Duodenal mucosa (tissue), 2 donors: ENCODE measurements at regions not wholly inside any gene's neighbourhood (a gene's known extent, or its start where the extent isn't known, plus 50 kb on each side); places are given as distances from the start of the nearest gene placed in this dataset.
"Not testable (repeated sequence)": the region's sequence is repeated elsewhere in the genome, so short reads cannot be mapped to it uniquely, and the experiment has no call there.

Source experiments
- H3K27ac ChIP-seq: one replicate; pipeline ENCODE4 v1.7.0; 2013; ENCODE audit warnings: low read depth, low read length
- H3K27me3 ChIP-seq, 2 donors: one replicate each; pipeline ENCODE4 v1.7.0; 2013; ENCODE audit warnings: low read length in 2 of 2, control low read depth in 1 of 2; ENCODE audit not compliant: insufficient read depth in 2 of 2, control insufficient read depth in 1 of 2
- H3K36me3 ChIP-seq, 2 donors: one replicate each; pipeline ENCODE4 v1.7.0; 2013; ENCODE audit warnings: low read length in 2 of 2, control low read depth in 1 of 2; ENCODE audit not compliant: insufficient read depth in 2 of 2, control insufficient read depth in 1 of 2
- H3K4me1 ChIP-seq, 2 donors: one replicate each; pipeline ENCODE4 v1.7.0; 2013; ENCODE audit warnings: low read length in 2 of 2, control low read depth in 1 of 2; ENCODE audit not compliant: insufficient read depth in 2 of 2, control insufficient read depth in 1 of 2
- H3K4me3 ChIP-seq, 2 donors: one replicate each; pipeline ENCODE4 v1.7.0; 2013; ENCODE audit warnings: low read length in 2 of 2, low read depth in 1 of 2
- H3K9ac ChIP-seq, 2 donors: one replicate each; pipeline ENCODE4 v1.7.0; 2013; ENCODE audit warnings: low read length in 2 of 2, low read depth in 1 of 2
- H3K9me3 ChIP-seq, 2 donors: one replicate each; pipeline ENCODE4 v1.7.0; 2013; ENCODE audit warnings: low read length in 2 of 2, control low read depth in 1 of 2; ENCODE audit not compliant: control insufficient read depth in 1 of 2

DNA sequence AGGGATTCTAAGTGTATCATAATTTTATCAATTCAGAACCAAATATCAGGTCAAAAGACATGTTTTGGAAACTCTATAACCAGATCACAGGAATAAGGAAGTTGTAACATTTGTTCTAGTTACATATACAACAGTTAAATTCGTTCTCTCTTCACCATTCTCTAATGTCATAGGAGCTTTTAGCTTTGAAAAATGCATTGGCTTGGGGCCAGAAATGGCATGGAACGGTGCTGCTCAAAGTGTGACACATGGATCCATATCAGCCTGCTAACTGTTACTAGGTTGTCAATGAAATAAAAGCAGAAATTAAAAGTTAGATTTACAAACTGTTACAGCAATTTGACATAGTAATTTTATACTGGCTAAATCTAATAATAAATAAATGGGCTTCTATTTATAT lies 120.3 kb downstream of the LCA5 start:
- no peaks in the 10 kb centered on the region for H3K36me3 ChIP-seq
- H3K9me3 ChIP-seq, result no peaks in the 10 kb centered on the region
- no peak overlapping the region for H3K27ac ChIP-seq
- no peak overlapping the region for H3K4me3 ChIP-seq
- H3K9ac ChIP-seq, result no peak overlapping the region
- H3K4me1 ChIP-seq, result peaks cover 0 to 2% of the 10 kb centered on the region in 2 donors
- no peaks in the 10 kb centered on the region for H3K27me3 ChIP-seq

DNA sequence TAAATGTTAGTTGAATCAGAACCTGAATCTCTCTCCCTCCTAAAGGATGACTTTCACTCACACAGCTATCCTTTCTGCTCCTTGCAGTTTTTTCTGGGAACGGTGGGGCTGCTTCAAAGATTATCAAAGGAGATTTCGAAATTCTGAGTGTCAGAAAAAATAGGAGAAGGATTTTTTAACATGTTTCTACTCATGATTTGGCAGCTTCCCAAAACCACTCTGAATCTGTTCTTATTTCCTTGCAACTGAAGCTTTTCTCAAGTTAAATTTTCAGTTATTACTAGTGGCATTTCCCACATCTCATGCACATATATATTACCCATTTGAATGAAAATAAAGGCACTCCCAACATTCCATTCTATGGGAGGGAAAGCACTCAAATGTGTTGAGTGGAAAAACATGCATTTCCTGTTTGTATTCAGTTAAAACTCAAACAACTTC lies 123.6 kb downstream of the LCA5 start:
- Histone ChIP-seq H3K27ac (no peak overlapping the region), H3K4me3 (no peak overlapping the region), H3K36me3 (no peaks in the 10 kb centered on the region)

DNA sequence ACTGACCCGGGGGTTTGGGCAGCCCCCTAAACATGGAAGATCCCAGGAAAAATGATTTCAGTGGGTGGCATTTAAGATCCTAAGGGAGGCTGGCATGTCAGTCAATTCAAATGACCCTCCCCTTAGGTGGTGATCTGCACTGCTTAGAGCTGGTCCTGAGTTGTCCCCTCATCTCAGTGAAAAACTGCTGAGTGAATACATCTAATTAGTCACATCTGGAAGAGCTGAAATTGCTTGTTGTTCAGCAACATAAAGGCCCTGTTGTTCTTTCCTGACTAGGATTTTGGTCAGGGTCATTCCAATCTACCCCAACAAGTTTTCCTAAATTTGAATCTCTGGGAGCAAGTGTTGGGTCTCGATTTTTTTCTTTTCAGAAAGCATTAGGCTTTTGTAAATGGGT lies 126.4 kb downstream of the LCA5 start:
- Histone ChIP-seq H3K36me3 (no peaks in the 10 kb centered on the region), H3K9ac (no peak overlapping the region), H3K27ac (no peak overlapping the region), H3K4me3 (no peak overlapping the region), H3K9me3 (no peaks in the 10 kb centered on the region), H3K27me3 (no peaks in the 10 kb centered on the region), H3K4me1 (no peaks in the 10 kb centered on the region)

More for the DNA sequence above, 123.6 kb downstream of the LCA5 start:
- H3K9ac ChIP-seq, result no peak overlapping the region
- H3K9me3 ChIP-seq, result no peaks in the 10 kb centered on the region
- H3K4me1 ChIP-seq, result no peaks in the 10 kb centered on the region
- H3K27me3 ChIP-seq, result no peaks in the 10 kb centered on the region

DNA sequence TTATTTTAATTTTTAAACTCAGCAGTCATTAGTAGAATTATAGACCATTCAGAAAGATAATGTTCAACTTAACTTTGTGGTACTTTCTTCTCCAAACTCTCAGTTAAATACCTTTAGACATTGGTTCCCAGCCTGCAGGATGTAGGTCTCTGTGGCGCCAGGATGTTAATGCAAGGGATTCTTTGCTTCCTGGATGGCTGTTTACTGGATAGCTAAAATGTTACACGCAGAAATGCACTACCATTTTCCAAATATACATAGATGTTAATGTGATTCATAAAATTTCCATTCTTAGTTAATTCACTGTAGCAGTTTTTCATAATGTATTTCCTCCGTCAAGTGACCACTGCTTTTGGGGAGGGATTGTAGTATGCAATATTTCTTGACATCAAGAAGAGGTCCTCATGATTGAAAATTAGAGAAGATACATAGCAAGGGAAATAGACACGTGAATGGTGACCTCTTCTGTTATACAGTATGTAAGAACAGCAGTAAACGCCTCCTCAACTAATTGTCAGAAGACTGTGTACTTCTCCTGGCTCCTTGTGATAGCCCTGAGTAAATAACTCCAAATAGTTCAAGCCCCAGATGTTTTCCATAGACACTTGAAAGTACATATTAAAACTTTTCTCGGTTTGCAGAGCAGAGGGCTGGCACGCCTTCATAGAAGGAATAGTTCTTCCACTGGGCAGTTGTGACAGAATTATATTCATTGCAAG lies 128.8 kb downstream of the LCA5 start:
- no peaks in the 10 kb centered on the region for H3K36me3 ChIP-seq
- H3K9ac ChIP-seq, result no peak overlapping the region
- H3K4me3 ChIP-seq, result no peak overlapping the region
- no peaks in the 10 kb centered on the region for H3K9me3 ChIP-seq
- no peaks in the 10 kb centered on the region for H3K27me3 ChIP-seq
- peaks cover 14 to 20% of the 10 kb centered on the region in 2 donors for H3K4me1 ChIP-seq
- H3K27ac ChIP-seq, result no peak overlapping the region

DNA sequence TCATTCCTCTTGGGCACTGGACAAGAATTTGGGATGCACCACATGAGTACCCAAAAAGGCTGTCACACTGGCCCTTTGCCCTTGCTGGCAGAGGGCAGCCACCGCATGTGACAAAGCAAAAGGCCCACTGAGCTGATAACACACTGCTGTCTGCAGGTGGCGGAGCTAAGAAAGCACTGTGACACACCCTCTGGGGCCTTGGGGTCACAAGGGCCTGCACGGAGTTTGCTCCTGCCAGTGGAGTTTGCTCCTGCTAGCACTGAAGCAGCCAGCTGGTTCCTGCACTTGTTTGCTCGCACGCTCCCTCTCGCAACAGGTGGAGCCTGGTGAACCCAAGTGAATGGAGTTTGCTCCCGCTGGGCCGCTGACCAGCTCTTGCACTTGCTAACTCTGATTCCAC lies 132.6 kb downstream of the LCA5 start:
- H3K9me3 ChIP-seq, result no peaks in the 10 kb centered on the region
- H3K4me3 ChIP-seq, result peak overlapping the region in 1 of 2 donors; percentile 24
- no peak overlapping the region for H3K27ac ChIP-seq
- no peaks in the 10 kb centered on the region for H3K36me3 ChIP-seq
- peaks cover 20 to 26% of the 10 kb centered on the region in 2 donors for H3K4me1 ChIP-seq
- no peak overlapping the region for H3K9ac ChIP-seq
- no peaks in the 10 kb centered on the region for H3K27me3 ChIP-seq

DNA sequence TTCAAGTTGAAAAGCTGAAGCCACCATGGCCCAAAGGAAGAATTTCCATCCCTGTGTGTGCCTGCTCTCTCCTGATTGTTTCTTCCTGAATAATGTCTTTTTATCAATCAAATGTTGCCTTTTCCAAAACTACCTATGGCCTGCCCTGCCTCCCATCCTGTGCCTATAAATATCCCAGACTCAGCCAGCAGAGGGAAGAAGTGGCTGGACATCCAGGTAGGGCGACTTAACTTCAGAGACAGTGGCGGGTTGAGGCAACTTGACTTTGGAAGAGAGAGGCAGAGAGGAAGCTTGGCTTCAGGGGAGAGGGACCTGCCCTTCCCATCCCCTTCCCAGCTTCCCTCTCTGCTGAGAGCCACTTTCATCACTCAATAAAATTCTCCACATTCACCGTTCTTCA lies 133.0 kb downstream of the LCA5 start:
- Histone ChIP-seq H3K27ac (no peak overlapping the region), H3K9me3 (no peaks in the 10 kb centered on the region), H3K9ac (no peak overlapping the region), H3K36me3 (no peaks in the 10 kb centered on the region), H3K4me1 (peaks cover 24 to 26% of the 10 kb centered on the region in 2 donors), H3K27me3 (no peaks in the 10 kb centered on the region), H3K4me3 (no peak overlapping the region)

DNA sequence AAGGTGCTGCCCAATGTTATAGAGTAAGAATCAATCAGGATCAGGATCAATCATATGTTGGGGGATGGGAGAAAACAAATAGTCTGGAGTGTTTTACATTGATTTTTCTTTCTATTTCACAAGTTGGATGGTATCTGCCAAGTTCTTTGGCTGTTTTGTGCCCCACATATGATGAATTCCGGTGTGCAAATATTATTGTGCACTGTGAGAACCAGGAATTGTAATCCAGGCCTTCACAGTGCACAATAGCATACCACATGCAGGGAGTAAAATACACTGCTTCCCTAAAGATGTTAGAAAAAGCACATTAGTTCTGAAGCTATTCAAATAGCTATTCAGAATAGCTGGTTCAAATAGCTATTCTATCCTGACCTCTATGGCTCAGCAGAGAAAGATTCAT lies 133.7 kb downstream of the LCA5 start:
- Histone ChIP-seq H3K9ac (no peak overlapping the region), H3K4me1 (peaks cover 24 to 26% of the 10 kb centered on the region in 2 donors), H3K27ac (no peak overlapping the region), H3K36me3 (no peaks in the 10 kb centered on the region), H3K27me3 (no peaks in the 10 kb centered on the region), H3K4me3 (no peak overlapping the region), H3K9me3 (no peaks in the 10 kb centered on the region)

DNA sequence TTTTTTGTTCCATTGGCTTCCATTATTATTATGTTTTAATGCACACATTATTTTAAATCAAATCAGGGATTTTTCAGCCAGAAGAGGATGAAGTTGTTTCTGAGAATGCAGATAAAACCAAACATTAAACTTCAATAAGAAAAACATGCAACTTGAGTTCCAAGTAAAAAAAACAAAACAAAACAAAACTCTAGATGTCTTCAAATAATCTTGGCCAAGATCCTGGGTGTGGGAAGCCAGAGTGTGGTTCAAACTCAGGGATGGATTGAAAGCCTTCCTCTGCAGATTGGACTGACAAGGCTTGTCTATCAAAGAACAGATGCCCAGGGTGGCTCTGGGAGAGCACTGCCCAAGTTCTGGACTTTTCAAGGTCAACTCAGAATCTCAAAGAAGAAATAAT lies 134.1 kb downstream of the LCA5 start:
- no peak overlapping the region for H3K9ac ChIP-seq
- no peaks in the 10 kb centered on the region for H3K9me3 ChIP-seq
- H3K27ac ChIP-seq, result no peak overlapping the region
- no peaks in the 10 kb centered on the region for H3K27me3 ChIP-seq
- H3K4me1 ChIP-seq, result peaks cover 24 to 26% of the 10 kb centered on the region in 2 donors
- H3K36me3 ChIP-seq, result no peaks in the 10 kb centered on the region
- no peak overlapping the region for H3K4me3 ChIP-seq

DNA sequence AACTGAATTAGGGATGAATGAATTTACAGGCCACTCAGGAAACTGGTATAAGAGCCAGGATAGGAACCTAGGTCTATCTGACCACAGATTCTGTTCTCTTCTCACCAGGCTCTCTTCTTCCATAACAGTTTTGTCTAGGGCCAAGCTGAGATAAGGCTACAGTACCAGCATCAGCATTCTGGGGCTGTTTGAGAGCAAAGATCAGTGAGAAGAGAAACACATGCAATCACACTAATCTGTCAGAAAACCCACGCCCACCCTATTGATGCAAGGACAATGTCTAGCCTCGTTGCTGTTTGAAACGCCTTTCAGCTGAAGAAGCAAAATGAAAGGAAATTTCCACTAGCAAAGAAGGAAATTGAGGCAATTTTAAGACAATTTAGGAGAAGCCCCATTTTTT lies 137.7 kb downstream of the LCA5 start:
- peaks cover 13 to 17% of the 10 kb centered on the region in 2 donors for H3K4me1 ChIP-seq
- no peak overlapping the region for H3K9ac ChIP-seq
- H3K27me3 ChIP-seq, result no peaks in the 10 kb centered on the region
- H3K27ac ChIP-seq, result no peak overlapping the region
- no peaks in the 10 kb centered on the region for H3K36me3 ChIP-seq
- no peaks in the 10 kb centered on the region for H3K9me3 ChIP-seq
- no peak overlapping the region for H3K4me3 ChIP-seq

DNA sequence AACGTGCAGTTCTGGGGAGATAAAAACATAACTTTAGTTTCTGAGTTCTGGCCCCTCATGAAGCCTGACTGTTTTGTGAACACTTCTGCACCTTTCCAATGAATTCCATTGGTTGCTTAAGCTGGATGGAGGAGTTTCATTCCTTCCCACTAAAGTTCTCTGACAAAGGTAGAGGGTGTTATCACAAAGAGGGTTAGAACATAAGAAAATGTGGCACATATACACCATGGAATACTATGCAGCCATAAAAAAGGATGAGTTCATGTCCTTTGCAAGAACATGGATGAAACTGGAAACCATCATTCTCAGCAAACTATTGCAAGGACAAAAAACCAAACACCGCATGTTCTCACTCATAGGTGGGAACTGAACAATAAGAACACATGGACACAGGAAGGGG lies 138.6 kb downstream of the LCA5 start:
- H3K4me3 ChIP-seq, H3K27me3 ChIP-seq, H3K4me1 ChIP-seq, H3K9ac ChIP-seq, H3K27ac ChIP-seq, H3K36me3 ChIP-seq, H3K9me3 ChIP-seq: not testable (repeated sequence)
